ENCODE measurements at regions not wholly inside any gene's neighbourhood (a gene's known extent, or its start where the extent isn't known, plus 50 kb on each side); places are given as distances from the start of the nearest gene placed in this dataset.

GRCh38 chr3:94256888-94257813, 194.3 kb downstream of the NSUN3 start:
- TF ChIP-seq, protein P1, sequence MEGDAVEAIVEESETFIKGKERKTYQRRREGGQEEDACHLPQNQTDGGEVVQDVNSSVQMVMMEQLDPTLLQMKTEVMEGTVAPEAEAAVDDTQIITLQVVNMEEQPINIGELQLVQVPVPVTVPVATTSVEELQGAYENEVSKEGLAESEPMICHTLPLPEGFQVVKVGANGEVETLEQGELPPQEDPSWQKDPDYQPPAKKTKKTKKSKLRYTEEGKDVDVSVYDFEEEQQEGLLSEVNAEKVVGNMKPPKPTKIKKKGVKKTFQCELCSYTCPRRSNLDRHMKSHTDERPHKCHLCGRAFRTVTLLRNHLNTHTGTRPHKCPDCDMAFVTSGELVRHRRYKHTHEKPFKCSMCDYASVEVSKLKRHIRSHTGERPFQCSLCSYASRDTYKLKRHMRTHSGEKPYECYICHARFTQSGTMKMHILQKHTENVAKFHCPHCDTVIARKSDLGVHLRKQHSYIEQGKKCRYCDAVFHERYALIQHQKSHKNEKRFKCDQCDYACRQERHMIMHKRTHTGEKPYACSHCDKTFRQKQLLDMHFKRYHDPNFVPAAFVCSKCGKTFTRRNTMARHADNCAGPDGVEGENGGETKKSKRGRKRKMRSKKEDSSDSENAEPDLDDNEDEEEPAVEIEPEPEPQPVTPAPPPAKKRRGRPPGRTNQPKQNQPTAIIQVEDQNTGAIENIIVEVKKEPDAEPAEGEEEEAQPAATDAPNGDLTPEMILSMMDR (IDR thresholded peaks at IDR 0.05; ENCODE audit: insufficient read depth, low read length, poor library complexity, severe bottlenecking) = no peak
- TF ChIP-seq EZH2phosphoT487 (conservative IDR thresholded peaks at IDR 0.05; ENCODE audit: low read length) = no peak
